HCT116 (cell line): ENCODE measurements at regions not wholly inside any gene's neighbourhood (a gene's known extent, or its start where the extent isn't known, plus 50 kb on each side); places are given as distances from the start of the nearest gene placed in this dataset.

Experiments
- ATAC-seq: fragments of 200-7000 bp; cut with Tn5 transposase; 2 replicates; pipeline ENCODE4 v1.9.1; 2020; ENCODE audit warnings: mild to moderate bottlenecking, moderate library complexity
- BruUV-seq: library from RNA; stranded (reverse); fragments of 400-500 nt; replicated peaks from 2 replicates; lab custom pipeline; 2021; lab: Mats Ljungman, UMichigan
- CTCF ChIA-PET: fragments of 300-600 bp; sonication (Branson Sonifier 250); formaldehyde crosslinking; loops from one replicate; lab custom pipeline; 2021; ENCODE audit warnings: antibody characterized with exemption; lab: Charles Lee
- POLR2A ChIA-PET: fragments of 300-600, 350-600 bp; sonication (Branson Sonifier 250); formaldehyde crosslinking; loops from one replicate; lab custom pipeline; 2021; ENCODE audit warnings: antibody characterized with exemption; lab: Charles Lee
- RAD21 ChIA-PET, 2 experiments: fragments of 300-600 bp; sonication (Branson Sonifier 250); formaldehyde crosslinking; loops; one replicate each; lab custom pipeline; 2023; ENCODE audit warnings: low total read pairs in 2 of 2; ENCODE audit not compliant: uncharacterized antibody in 2 of 2, unreplicated experiment in 2 of 2, low non-redundant PET in 1 of 2; lab: Charles Lee
- DNase-seq: peaks from one replicate; pipeline ENCODE4 v3.0.0-alpha.2; 2010; ENCODE audit warnings: low read depth, low spot score
- H2AFZ ChIP-seq: fragments of 200-600 bp; shearing (Covaris generic), sonication (generic); 2 replicates; pipeline ENCODE4 v1.6.1; 2017; ENCODE audit warnings: low read depth, mixed run types, mixed read lengths, antibody characterized with exemption, low read length; ENCODE audit not compliant: poor library complexity, severe bottlenecking
- H3K27ac ChIP-seq: 2 replicates; pipeline ENCODE4 v1.5.1; 2012; ENCODE audit warnings: low read depth, low read length
- H3K27me3 ChIP-seq: fragments of 200-600 bp; sonication (generic); 2 replicates; pipeline ENCODE4 v1.6.1; 2016; ENCODE audit warnings: mixed run types, low read length, mixed read lengths; ENCODE audit not compliant: insufficient read depth
- H3K36me3 ChIP-seq, 2 experiments: fragments of 200-500 bp in 1 of 2; fragments of 200-600 bp in 1 of 2; sonication (Bioruptor generic) in 1 of 2; sonication (generic) in 1 of 2; 2 replicates each; pipeline versions ENCODE4 v1.5.1 to v1.6.1; 2014 to 2016; ENCODE audit warnings: low read length in 2 of 2, inconsistent platforms in 1 of 2, mixed read lengths in 1 of 2, mixed run types in 1 of 2; ENCODE audit not compliant: insufficient read depth in 2 of 2, control insufficient read depth in 1 of 2
- H3K4me1 ChIP-seq, 2 experiments: fragments of 200-600 bp in 1 of 2; sonication (generic) in 1 of 2; 2 replicates each; pipeline versions ENCODE4 v1.5.1 to v1.6.1; 2012 to 2017; ENCODE audit warnings: low read length in 2 of 2, inconsistent platforms in 1 of 2, mild to moderate bottlenecking in 1 of 2, mixed read lengths in 1 of 2, mixed run types in 1 of 2, moderate library complexity in 1 of 2; ENCODE audit not compliant: insufficient read depth in 2 of 2, control insufficient read depth in 1 of 2
- H3K4me2 ChIP-seq: fragments of 200-600 bp; sonication (generic); 2 replicates; pipeline ENCODE4 v1.6.1; 2017; ENCODE audit warnings: mixed run types, low read length, mixed read lengths
- H3K4me3 ChIP-seq, 2 experiments: fragments of 200-600 bp in 1 of 2; sonication (generic) in 1 of 2; replicated peaks in 1 of 2; 2 replicates each; pipeline ENCODE4 v1.5.1; 2011 to 2016; ENCODE audit warnings: low read length in 2 of 2, control low read depth in 1 of 2, low read depth in 1 of 2, mild to moderate bottlenecking in 1 of 2, mixed read lengths in 1 of 2, mixed run types in 1 of 2
- H3K79me2 ChIP-seq: fragments of 200-600 bp; sonication (generic); 2 replicates; pipeline ENCODE4 v1.6.1; 2017; ENCODE audit warnings: mild to moderate bottlenecking, mixed run types, low read length, moderate library complexity, mixed read lengths; ENCODE audit not compliant: insufficient read depth
- H3K9ac ChIP-seq: fragments of 200-600 bp; sonication (generic); 2 replicates; pipeline ENCODE4 v1.6.1; 2016; ENCODE audit warnings: low read length, mixed read lengths
- H3K9me2 ChIP-seq: fragments of 200-600 bp; sonication (generic), shearing (Covaris generic); 2 replicates; pipeline ENCODE4 v1.6.1; 2017; ENCODE audit warnings: mixed run types, mild to moderate bottlenecking, moderate library complexity; ENCODE audit not compliant: insufficient read depth
- H3K9me3 ChIP-seq, 2 experiments: fragments of 200-500 bp in 1 of 2; fragments of 200-600 bp in 1 of 2; sonication (Bioruptor generic) in 1 of 2; sonication (generic) in 1 of 2; 2 replicates each; pipeline ENCODE4 v1.6.1; 2014 to 2017; ENCODE audit warnings: low read length in 2 of 2, mixed read lengths in 2 of 2, inconsistent platforms in 1 of 2, low read depth in 1 of 2, mild to moderate bottlenecking in 1 of 2, mixed run types in 1 of 2, moderate library complexity in 1 of 2; ENCODE audit not compliant: control insufficient read depth in 1 of 2, insufficient read depth in 1 of 2
- H4K20me1 ChIP-seq: fragments of 200-600 bp; sonication (generic), shearing (Covaris generic); 2 replicates; pipeline ENCODE4 v1.6.1; 2017; ENCODE audit warnings: mixed run types, mild to moderate bottlenecking, moderate library complexity; ENCODE audit not compliant: insufficient read depth
- CBX3 ChIP-seq: IDR thresholded peaks from 2 replicates; pipeline ENCODE4 v1.6.1; 2012; ENCODE audit warnings: low read depth
- EGR1 ChIP-seq: IDR thresholded peaks from 2 replicates; pipeline ENCODE4 v1.6.1; 2012; ENCODE audit warnings: low read depth
- EZH2 ChIP-seq: fragments of 200-600 bp; sonication (generic); IDR thresholded peaks from 2 replicates; pipeline ENCODE4 v1.6.1; 2017; ENCODE audit warnings: antibody characterized with exemption, mixed run types
- RAD21 ChIP-seq: IDR thresholded peaks from 2 replicates; pipeline ENCODE4 v1.6.1; 2012; ENCODE audit warnings: low read depth, mild to moderate bottlenecking
- SP1 ChIP-seq: IDR thresholded peaks from 2 replicates; pipeline ENCODE4 v1.6.1; 2012; ENCODE audit warnings: low read depth
- SRF ChIP-seq: IDR thresholded peaks from 2 replicates; pipeline ENCODE4 v1.6.1; 2012; ENCODE audit warnings: low read depth
- YY1 ChIP-seq: IDR thresholded peaks from 2 replicates; pipeline ENCODE4 v1.6.1; 2011; ENCODE audit warnings: low read length, low read depth, moderate library complexity, mild to moderate bottlenecking; ENCODE audit not compliant: insufficient replicate concordance; ENCODE audit errors: extremely low read depth
- intact Hi-C: fragments of 100-400 bp; cut with micrococcal nuclease; formaldehyde crosslinking; loops from 2 replicates; pipeline ENCODE4 v1.10.0; 2022
- TF ChIP-seq, protein P1 (sequence below): IDR thresholded peaks from 2 replicates; pipeline ENCODE4 v1.6.1; 2012; ENCODE audit warnings: low read depth

DNA sequence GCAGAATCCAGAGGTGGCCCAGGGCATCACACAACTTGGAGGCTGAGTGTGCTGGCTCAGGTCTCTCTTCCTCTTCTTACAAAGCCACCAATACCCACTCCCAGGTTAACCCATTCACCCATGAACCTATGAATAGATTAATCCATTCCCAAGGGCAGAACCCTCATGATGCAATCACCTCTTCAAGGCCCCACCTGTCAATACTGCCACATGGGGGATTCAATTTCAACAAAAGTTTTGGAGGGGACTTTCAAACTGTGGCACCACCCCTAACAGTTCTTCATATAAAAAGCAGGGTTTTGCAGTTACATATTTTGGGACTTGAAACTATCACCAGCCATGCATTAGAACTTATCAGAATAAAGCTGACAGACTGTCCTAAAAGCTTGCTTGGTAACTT, 193.6 kb upstream of the RNF32 start:
- TF ChIP-seq YY1 (no peak), EZH2 (no peak), SP1 (no peak), SRF (no peak), EGR1 (no peak), RAD21 (no peak), CBX3 (no peak)
- TF ChIP-seq, protein P1, sequence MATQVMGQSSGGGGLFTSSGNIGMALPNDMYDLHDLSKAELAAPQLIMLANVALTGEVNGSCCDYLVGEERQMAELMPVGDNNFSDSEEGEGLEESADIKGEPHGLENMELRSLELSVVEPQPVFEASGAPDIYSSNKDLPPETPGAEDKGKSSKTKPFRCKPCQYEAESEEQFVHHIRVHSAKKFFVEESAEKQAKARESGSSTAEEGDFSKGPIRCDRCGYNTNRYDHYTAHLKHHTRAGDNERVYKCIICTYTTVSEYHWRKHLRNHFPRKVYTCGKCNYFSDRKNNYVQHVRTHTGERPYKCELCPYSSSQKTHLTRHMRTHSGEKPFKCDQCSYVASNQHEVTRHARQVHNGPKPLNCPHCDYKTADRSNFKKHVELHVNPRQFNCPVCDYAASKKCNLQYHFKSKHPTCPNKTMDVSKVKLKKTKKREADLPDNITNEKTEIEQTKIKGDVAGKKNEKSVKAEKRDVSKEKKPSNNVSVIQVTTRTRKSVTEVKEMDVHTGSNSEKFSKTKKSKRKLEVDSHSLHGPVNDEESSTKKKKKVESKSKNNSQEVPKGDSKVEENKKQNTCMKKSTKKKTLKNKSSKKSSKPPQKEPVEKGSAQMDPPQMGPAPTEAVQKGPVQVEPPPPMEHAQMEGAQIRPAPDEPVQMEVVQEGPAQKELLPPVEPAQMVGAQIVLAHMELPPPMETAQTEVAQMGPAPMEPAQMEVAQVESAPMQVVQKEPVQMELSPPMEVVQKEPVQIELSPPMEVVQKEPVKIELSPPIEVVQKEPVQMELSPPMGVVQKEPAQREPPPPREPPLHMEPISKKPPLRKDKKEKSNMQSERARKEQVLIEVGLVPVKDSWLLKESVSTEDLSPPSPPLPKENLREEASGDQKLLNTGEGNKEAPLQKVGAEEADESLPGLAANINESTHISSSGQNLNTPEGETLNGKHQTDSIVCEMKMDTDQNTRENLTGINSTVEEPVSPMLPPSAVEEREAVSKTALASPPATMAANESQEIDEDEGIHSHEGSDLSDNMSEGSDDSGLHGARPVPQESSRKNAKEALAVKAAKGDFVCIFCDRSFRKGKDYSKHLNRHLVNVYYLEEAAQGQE = no peak
- no peak overlapping the region for H3K4me3 ChIP-seq
- no peak overlapping the region for H2AFZ ChIP-seq
- no peak overlapping the region for H3K4me2 ChIP-seq
- no peaks in the 10 kb centered on the region for H3K9me2 ChIP-seq
- no peaks in the 10 kb centered on the region for H4K20me1 ChIP-seq
- POLR2A ChIA-PET = no interaction called here
- DNase-seq (no peak), ATAC-seq (no peak)
- no peaks in the 10 kb centered on the region for H3K36me3 ChIP-seq
- intact Hi-C loops = no loop called here
- H3K27me3 ChIP-seq = peaks cover 11% of the 10 kb centered on the region
- H3K79me2 ChIP-seq = no peaks in the 10 kb centered on the region
- RAD21 ChIA-PET = no interaction called here
- CTCF ChIA-PET = no interaction called here
- BruUV-seq = no TSS peak
- no peak overlapping the region for H3K9ac ChIP-seq
- no peaks in the 10 kb centered on the region for H3K4me1 ChIP-seq
- no peaks in the 10 kb centered on the region for H3K9me3 ChIP-seq
- no peak overlapping the region for H3K27ac ChIP-seq
